ENCODE measurements at regions not wholly inside any gene's neighbourhood (a gene's known extent, or its start where the extent isn't known, plus 50 kb on each side); places are given as distances from the start of the nearest gene placed in this dataset.

DNA sequence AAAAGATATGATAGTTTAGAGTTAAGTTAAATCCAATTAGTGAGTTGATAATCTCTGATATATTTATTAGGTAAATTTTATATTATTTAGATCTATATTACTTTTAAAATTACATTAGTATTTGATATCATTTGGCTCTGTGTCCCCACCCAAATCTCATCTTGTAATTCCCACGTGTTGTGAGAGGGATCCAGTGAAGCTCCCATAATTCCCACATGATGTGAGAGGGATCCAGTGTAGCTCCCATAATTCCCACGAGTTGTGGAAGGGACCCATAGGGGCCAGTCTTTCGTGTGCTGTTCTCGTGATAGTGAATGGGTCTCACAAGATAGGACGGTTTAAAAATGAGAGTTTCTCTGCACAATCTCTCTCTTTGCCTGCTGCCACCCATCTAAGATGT lies 1183.6 kb downstream of the NSUN3 start:
- no peak overlapping the region for H3K4me3 ChIP-seq (ENCODE audit: low read length)
- no peaks in the 10 kb centered on the region for H3K9me3 ChIP-seq (ENCODE audit: insufficient read depth, low read length)
- H4K20me1 ChIP-seq (ENCODE audit: insufficient read depth, low read length) = no peaks in the 10 kb centered on the region
- H3K27ac ChIP-seq (ENCODE audit: low read length) = peak overlapping the region; percentile 45; the same call in 1 of the 2 replicates
- no peaks in the 10 kb centered on the region for H3K27me3 ChIP-seq (ENCODE audit: low read depth, low read length)
- H3K79me2 ChIP-seq (ENCODE audit: low read length) = no peaks in the 10 kb centered on the region
- peaks cover 8% of the 10 kb centered on the region for H3K4me1 ChIP-seq (ENCODE audit: low read length)
- H3K9ac ChIP-seq (ENCODE audit: low read length) = no peak overlapping the region
- H2AFZ ChIP-seq (ENCODE audit: low read depth, low read length) = no peak overlapping the region
- TF ChIP-seq, protein P1, sequence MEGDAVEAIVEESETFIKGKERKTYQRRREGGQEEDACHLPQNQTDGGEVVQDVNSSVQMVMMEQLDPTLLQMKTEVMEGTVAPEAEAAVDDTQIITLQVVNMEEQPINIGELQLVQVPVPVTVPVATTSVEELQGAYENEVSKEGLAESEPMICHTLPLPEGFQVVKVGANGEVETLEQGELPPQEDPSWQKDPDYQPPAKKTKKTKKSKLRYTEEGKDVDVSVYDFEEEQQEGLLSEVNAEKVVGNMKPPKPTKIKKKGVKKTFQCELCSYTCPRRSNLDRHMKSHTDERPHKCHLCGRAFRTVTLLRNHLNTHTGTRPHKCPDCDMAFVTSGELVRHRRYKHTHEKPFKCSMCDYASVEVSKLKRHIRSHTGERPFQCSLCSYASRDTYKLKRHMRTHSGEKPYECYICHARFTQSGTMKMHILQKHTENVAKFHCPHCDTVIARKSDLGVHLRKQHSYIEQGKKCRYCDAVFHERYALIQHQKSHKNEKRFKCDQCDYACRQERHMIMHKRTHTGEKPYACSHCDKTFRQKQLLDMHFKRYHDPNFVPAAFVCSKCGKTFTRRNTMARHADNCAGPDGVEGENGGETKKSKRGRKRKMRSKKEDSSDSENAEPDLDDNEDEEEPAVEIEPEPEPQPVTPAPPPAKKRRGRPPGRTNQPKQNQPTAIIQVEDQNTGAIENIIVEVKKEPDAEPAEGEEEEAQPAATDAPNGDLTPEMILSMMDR (IDR thresholded peaks at IDR 0.05; ENCODE audit: low read depth, low read length) = no peak
- TF ChIP-seq EZH2phosphoT487 (IDR thresholded peaks at IDR 0.05; ENCODE audit: low read depth) = no peak
- no peak overlapping the region for H3K4me2 ChIP-seq (ENCODE audit: low read length)
- H3K36me3 ChIP-seq (replicated peaks; ENCODE audit: low read depth, low read length) = no peaks in the 10 kb centered on the region

DNA sequence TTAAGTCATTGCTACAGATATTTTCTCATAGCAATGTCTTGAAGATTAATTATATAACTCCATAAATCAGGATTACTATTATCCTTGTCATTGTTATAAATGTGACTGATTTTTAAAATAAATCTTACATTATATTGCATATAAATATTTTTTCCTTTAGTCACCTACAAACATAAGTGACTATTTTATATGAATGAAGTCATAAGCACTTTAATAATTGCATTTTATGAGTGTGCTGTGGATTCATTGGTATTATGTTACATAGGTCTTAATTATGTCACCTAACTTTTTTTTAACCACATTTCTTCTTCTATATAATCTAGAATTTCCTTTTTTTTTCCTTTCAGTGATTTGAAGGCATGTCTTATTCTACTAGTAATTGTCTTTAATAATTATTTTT lies 1191.2 kb downstream of the NSUN3 start:
- Histone ChIP-seq H3K9ac (ENCODE audit: low read length) (no peak overlapping the region), H4K20me1 (ENCODE audit: insufficient read depth, low read length) (no peaks in the 10 kb centered on the region), H3K79me2 (ENCODE audit: low read length) (no peaks in the 10 kb centered on the region), H2AFZ (ENCODE audit: low read depth, low read length) (no peak overlapping the region), H3K4me3 (ENCODE audit: low read length) (no peak overlapping the region), H3K36me3 (replicated peaks; ENCODE audit: low read depth, low read length) (no peaks in the 10 kb centered on the region), H3K4me2 (ENCODE audit: low read length) (no peak overlapping the region), H3K4me1 (ENCODE audit: low read length) (no peaks in the 10 kb centered on the region), H3K27me3 (ENCODE audit: low read depth, low read length) (no peaks in the 10 kb centered on the region), H3K9me3 (ENCODE audit: insufficient read depth, low read length) (no peaks in the 10 kb centered on the region), H3K27ac (ENCODE audit: low read length) (no peak overlapping the region)
- TF ChIP-seq EZH2phosphoT487 (IDR thresholded peaks at IDR 0.05; ENCODE audit: low read depth) = no peak
- TF ChIP-seq, protein P1 (IDR thresholded peaks at IDR 0.05; ENCODE audit: low read depth, low read length) = no peak

DNA sequence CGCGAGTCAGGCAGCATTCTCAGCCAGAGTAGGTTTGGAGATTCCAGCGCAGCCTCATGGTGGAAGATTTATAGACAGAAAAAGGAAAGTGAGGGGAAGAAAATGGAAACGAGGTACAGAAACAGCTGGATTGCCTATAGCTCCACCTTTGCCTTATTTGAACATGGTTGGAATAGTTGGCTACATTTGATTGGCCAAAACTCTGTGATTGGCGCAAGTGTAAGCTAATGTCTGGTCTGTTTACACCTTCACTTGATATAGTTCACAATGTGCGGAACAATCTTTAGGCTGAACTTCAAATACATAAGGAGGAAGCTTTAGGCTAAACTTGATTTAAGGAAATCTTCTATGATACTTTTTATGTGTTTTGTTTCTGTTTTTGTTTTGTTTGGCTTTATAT lies 1191.9 kb downstream of the NSUN3 start:
- Histone ChIP-seq H3K4me2 (ENCODE audit: low read length) (no peak overlapping the region), H3K4me3 (ENCODE audit: low read length) (no peak overlapping the region), H3K79me2 (ENCODE audit: low read length) (no peaks in the 10 kb centered on the region), H3K9me3 (ENCODE audit: insufficient read depth, low read length) (no peaks in the 10 kb centered on the region), H2AFZ (ENCODE audit: low read depth, low read length) (no peak overlapping the region), H4K20me1 (ENCODE audit: insufficient read depth, low read length) (no peaks in the 10 kb centered on the region), H3K9ac (ENCODE audit: low read length) (no peak overlapping the region), H3K4me1 (ENCODE audit: low read length) (no peaks in the 10 kb centered on the region), H3K27ac (ENCODE audit: low read length) (no peak overlapping the region), H3K27me3 (ENCODE audit: low read depth, low read length) (no peaks in the 10 kb centered on the region), H3K36me3 (replicated peaks; ENCODE audit: low read depth, low read length) (no peaks in the 10 kb centered on the region)
- no peak for TF ChIP-seq EZH2phosphoT487 (IDR thresholded peaks at IDR 0.05; ENCODE audit: low read depth)
- TF ChIP-seq, protein P1 (IDR thresholded peaks at IDR 0.05; ENCODE audit: low read depth, low read length) = no peak

DNA sequence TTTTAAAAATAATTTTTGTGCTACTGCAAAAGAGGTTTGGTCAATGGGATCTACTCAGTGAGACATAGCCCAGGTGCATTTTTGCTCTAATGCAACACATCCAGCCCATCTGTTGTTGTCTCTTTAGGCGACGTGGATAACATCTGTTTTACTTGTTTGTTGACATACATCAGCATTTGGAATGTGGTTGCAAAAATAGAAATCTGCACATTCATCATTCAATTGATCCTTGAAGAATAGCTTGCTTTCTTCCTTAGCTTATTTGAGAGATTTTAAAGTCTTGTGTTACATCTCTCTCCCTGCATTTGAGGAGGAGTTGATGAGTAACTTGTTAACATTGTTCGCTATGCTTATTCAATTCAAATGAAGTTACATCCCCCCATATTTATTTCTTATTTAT lies 1202.3 kb downstream of the NSUN3 start:
- H3K27me3 ChIP-seq (ENCODE audit: low read depth, low read length) = no peaks in the 10 kb centered on the region
- H3K4me3 ChIP-seq (ENCODE audit: low read length) = no peak overlapping the region
- no peaks in the 10 kb centered on the region for H3K36me3 ChIP-seq (replicated peaks; ENCODE audit: low read depth, low read length)
- H3K9me3 ChIP-seq (ENCODE audit: insufficient read depth, low read length) = no peaks in the 10 kb centered on the region
- H3K27ac ChIP-seq (ENCODE audit: low read length) = no peak overlapping the region
- no peaks in the 10 kb centered on the region for H3K79me2 ChIP-seq (ENCODE audit: low read length)
- no peaks in the 10 kb centered on the region for H4K20me1 ChIP-seq (ENCODE audit: insufficient read depth, low read length)
- no peaks in the 10 kb centered on the region for H3K4me1 ChIP-seq (ENCODE audit: low read length)
- H3K4me2 ChIP-seq (ENCODE audit: low read length) = no peak overlapping the region
- TF ChIP-seq, protein P1 (IDR thresholded peaks at IDR 0.05; ENCODE audit: low read depth, low read length) = no peak
- TF ChIP-seq EZH2phosphoT487 (IDR thresholded peaks at IDR 0.05; ENCODE audit: low read depth) = no peak
- H3K9ac ChIP-seq (ENCODE audit: low read length) = no peak overlapping the region
- H2AFZ ChIP-seq (ENCODE audit: low read depth, low read length) = no peak overlapping the region
